Neuronal stem cell (in vitro differentiated cells): ENCODE measurements at regions not wholly inside any gene's neighbourhood (a gene's known extent, or its start where the extent isn't known, plus 50 kb on each side); places are given as distances from the start of the nearest gene placed in this dataset.

Experiments used
- DNase-seq: peaks from one replicate; pipeline ENCODE4 v3.0.0-alpha.2; 2013; ENCODE audit warnings: low spot score
- H2AFZ ChIP-seq: one replicate; pipeline ENCODE4 v1.6.1; 2013; ENCODE audit warnings: mild to moderate bottlenecking, low read length, inconsistent platforms
- H2AK5ac ChIP-seq: 2 replicates; pipeline ENCODE4 v1.6.1; 2013; ENCODE audit warnings: low read depth, mild to moderate bottlenecking, inconsistent platforms, low read length, moderate library complexity, mixed read lengths
- H2BK120ac ChIP-seq: 2 replicates; pipeline ENCODE4 v1.6.1; 2013; ENCODE audit warnings: low read depth, mild to moderate bottlenecking, inconsistent platforms, low read length, moderate library complexity, mixed read lengths
- H2BK12ac ChIP-seq: one replicate; pipeline ENCODE4 v1.6.1; 2013; ENCODE audit warnings: low read length, inconsistent platforms
- H2BK15ac ChIP-seq: 2 replicates; pipeline ENCODE4 v1.6.1; 2013; ENCODE audit warnings: mild to moderate bottlenecking, low read length, inconsistent platforms, mixed read lengths
- H2BK5ac ChIP-seq: one replicate; pipeline ENCODE4 v1.6.1; 2013; ENCODE audit warnings: inconsistent platforms, mild to moderate bottlenecking, low read length, moderate library complexity
- H3K14ac ChIP-seq: one replicate; pipeline ENCODE4 v1.6.1; 2013; ENCODE audit warnings: low read length, inconsistent platforms
- H3K18ac ChIP-seq: 2 replicates; pipeline ENCODE4 v1.6.1; 2013; ENCODE audit warnings: low read length, inconsistent platforms
- H3K23ac ChIP-seq: 2 replicates; pipeline ENCODE4 v1.6.1; 2013; ENCODE audit warnings: low read depth, mild to moderate bottlenecking, mixed read lengths, low read length, inconsistent platforms; ENCODE audit not compliant: poor library complexity
- H3K27ac ChIP-seq: replicated peaks from 3 replicates; pipeline ENCODE4 v1.5.1; 2013; ENCODE audit warnings: low read length, inconsistent platforms
- H3K27me3 ChIP-seq, 3 experiments: 2 replicates each; pipeline ENCODE4 v1.6.1; 2013; ENCODE audit warnings: low read length in 3 of 3, mild to moderate bottlenecking in 2 of 3, inconsistent platforms in 1 of 3, low read depth in 1 of 3, mixed read lengths in 1 of 3, moderate library complexity in 1 of 3; ENCODE audit not compliant: control insufficient read depth in 3 of 3, insufficient read depth in 3 of 3
- H3K36me3 ChIP-seq, 2 donors: replicated peaks in 1 of 2; 2 replicates each; pipeline ENCODE4 v1.6.1; 2013; ENCODE audit warnings: low read length in 2 of 2; ENCODE audit not compliant: control insufficient read depth in 2 of 2, insufficient read depth in 2 of 2
- H3K4ac ChIP-seq: 2 replicates; pipeline ENCODE4 v1.6.1; 2013; ENCODE audit warnings: inconsistent platforms, mild to moderate bottlenecking, low read length, moderate library complexity
- H3K4me1 ChIP-seq, 2 donors: 1 replicate in 1 of 2; 2 replicates in 1 of 2; pipeline ENCODE4 v1.6.1; 2013; ENCODE audit warnings: low read length in 2 of 2, low read depth in 1 of 2; ENCODE audit not compliant: control insufficient read depth in 2 of 2, insufficient read depth in 1 of 2
- H3K4me2 ChIP-seq: one replicate; pipeline ENCODE4 v1.6.1; 2013; ENCODE audit warnings: mild to moderate bottlenecking, low read length, inconsistent platforms; ENCODE audit not compliant: insufficient read depth, poor library complexity, severe bottlenecking
- H3K4me3 ChIP-seq, 2 donors: 2 replicates each; pipeline ENCODE4 v1.5.1; 2013; ENCODE audit warnings: low read length in 2 of 2, mild to moderate bottlenecking in 2 of 2, inconsistent platforms in 1 of 2, moderate library complexity in 1 of 2
- H3K79me1 ChIP-seq: one replicate; pipeline ENCODE4 v1.6.1; 2013; ENCODE audit warnings: low read depth, mild to moderate bottlenecking, inconsistent platforms, low read length, moderate library complexity
- H3K9ac ChIP-seq: one replicate; pipeline ENCODE4 v1.6.1; 2013; ENCODE audit warnings: mild to moderate bottlenecking, low read depth, low read length, inconsistent platforms; ENCODE audit not compliant: poor library complexity
- H3K9me3 ChIP-seq, 2 donors: replicated peaks in 1 of 2; 2 replicates each; pipeline versions ENCODE3 to v1.6.1; 2013; ENCODE audit warnings: low read length in 2 of 2, mild to moderate bottlenecking in 2 of 2, inconsistent platforms in 1 of 2, low read depth in 1 of 2, mixed read lengths in 1 of 2, moderate library complexity in 1 of 2; ENCODE audit not compliant: control insufficient read depth in 2 of 2, insufficient read depth in 1 of 2
- H4K8ac ChIP-seq: one replicate; pipeline ENCODE4 v1.6.1; 2013; ENCODE audit warnings: low read depth, mild to moderate bottlenecking, inconsistent platforms, low read length, moderate library complexity
- H4K91ac ChIP-seq: one replicate; pipeline ENCODE4 v1.6.1; 2013; ENCODE audit warnings: low read length, low read depth, mild to moderate bottlenecking, inconsistent platforms; ENCODE audit not compliant: poor library complexity
- whole genome bisulfite sequencing, 2 donors: extraction: QIAGEN DNeasy Blood & Tissue Kit; methylation state at CpG; one replicate each; pipeline ENCODE4 v1.1.7; 2013; ENCODE audit warnings: missing lambda C conversion rate in 2 of 2, mixed read lengths in 1 of 2; ENCODE audit not compliant: insufficient read length in 2 of 2, insufficient replicate concordance in 1 of 2; ENCODE audit errors: extremely low coverage in 2 of 2; 5-methylcytosine and 5-hydroxymethylcytosine counted together

DNA sequence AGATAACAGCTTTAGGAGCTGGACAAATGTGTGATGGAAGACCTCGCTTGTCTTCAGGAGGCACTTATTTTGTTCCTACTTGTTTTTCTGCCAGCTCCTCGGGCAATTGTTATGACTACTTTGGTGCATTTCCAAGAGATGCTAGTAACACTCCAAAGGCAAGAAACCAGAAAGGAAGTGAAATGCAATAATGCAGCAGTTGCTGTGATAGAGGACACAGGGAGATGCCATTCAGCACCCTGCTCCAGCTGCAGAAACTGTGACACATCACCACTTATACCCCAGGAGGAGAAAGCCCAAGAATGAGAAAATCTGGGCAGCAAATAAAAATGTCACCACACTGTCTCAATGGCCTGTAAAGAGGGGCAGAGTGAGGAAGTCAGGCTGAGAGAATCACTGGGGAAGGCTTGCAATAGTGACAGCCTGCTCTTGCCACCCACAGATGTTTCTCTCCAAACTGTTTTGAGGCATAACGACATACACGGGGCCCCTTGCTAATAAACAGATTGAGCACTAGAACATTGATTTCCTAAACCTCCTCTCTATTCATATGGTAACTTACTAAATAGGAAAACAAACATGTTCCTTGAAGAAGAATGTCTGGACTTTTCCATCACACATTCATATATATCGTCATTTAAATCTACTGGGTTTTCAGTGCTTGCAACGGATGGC, 195.5 kb upstream of the PRNP start:
- H2BK15ac ChIP-seq = no peak overlapping the region
- no peaks in the 10 kb centered on the region for H3K27me3 ChIP-seq
- H2AFZ ChIP-seq = no peak overlapping the region
- H2BK5ac ChIP-seq = no peak overlapping the region
- no peak overlapping the region for H2BK120ac ChIP-seq
- no peak overlapping the region for H3K27ac ChIP-seq
- H3K4me3 ChIP-seq = no peak overlapping the region
- H3K9ac ChIP-seq = no peak overlapping the region
- no peak for DNase-seq
- no peak overlapping the region for H4K8ac ChIP-seq
- H3K18ac ChIP-seq = no peak overlapping the region
- H4K91ac ChIP-seq = no peak overlapping the region
- no peak overlapping the region for H3K23ac ChIP-seq
- no peak overlapping the region for H3K4ac ChIP-seq
- H2BK12ac ChIP-seq = no peak overlapping the region
- WGBS, 2 donors = no CpG with 5 or more reads among the region's 6 CpGs
- H3K14ac ChIP-seq = no peak overlapping the region
- no peaks in the 10 kb centered on the region for H3K9me3 ChIP-seq
- H3K36me3 ChIP-seq = no peaks in the 10 kb centered on the region
- no peaks in the 10 kb centered on the region for H3K4me1 ChIP-seq
- H2AK5ac ChIP-seq = no peak overlapping the region
- no peak overlapping the region for H3K4me2 ChIP-seq
- H3K79me1 ChIP-seq = no peaks in the 10 kb centered on the region

DNA sequence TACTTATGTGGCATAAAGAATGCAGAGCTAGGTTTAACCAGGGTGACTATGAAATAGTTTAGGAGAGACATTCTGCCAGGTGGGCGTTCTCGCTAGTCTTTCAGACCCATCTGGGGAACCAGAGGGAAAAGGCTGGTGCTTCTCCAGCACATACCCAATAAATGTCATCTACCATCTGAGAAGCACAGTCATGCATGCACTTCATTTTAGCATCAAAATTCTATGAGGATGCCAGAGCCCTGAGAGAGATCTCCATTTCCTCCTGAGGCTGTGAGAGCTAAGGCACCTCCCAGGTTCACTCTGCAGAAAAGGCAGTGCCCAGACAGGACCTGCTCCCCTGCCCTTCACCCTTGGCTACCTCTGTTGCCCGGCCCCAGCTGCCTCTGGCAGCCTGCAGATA, 196.2 kb upstream of the PRNP start:
- Histone ChIP-seq H3K9me3 (no peaks in the 10 kb centered on the region), H4K8ac (no peak overlapping the region), H3K4me3 (no peak overlapping the region), H3K14ac (no peak overlapping the region), H2AK5ac (no peak overlapping the region), H3K4me2 (no peak overlapping the region), H3K4ac (no peak overlapping the region), H3K27me3 (no peaks in the 10 kb centered on the region), H2BK5ac (no peak overlapping the region), H2BK15ac (no peak overlapping the region), H2AFZ (no peak overlapping the region), H4K91ac (no peak overlapping the region), H3K27ac (no peak overlapping the region), H2BK120ac (no peak overlapping the region), H3K4me1 (no peaks in the 10 kb centered on the region), H3K23ac (no peak overlapping the region), H3K36me3 (no peaks in the 10 kb centered on the region), H3K79me1 (no peaks in the 10 kb centered on the region), H3K18ac (no peak overlapping the region), H3K9ac (no peak overlapping the region), H2BK12ac (no peak overlapping the region)
- no peak for DNase-seq
- WGBS, 2 donors = no CpG with 5 or more reads among the region's 3 CpGs

DNA sequence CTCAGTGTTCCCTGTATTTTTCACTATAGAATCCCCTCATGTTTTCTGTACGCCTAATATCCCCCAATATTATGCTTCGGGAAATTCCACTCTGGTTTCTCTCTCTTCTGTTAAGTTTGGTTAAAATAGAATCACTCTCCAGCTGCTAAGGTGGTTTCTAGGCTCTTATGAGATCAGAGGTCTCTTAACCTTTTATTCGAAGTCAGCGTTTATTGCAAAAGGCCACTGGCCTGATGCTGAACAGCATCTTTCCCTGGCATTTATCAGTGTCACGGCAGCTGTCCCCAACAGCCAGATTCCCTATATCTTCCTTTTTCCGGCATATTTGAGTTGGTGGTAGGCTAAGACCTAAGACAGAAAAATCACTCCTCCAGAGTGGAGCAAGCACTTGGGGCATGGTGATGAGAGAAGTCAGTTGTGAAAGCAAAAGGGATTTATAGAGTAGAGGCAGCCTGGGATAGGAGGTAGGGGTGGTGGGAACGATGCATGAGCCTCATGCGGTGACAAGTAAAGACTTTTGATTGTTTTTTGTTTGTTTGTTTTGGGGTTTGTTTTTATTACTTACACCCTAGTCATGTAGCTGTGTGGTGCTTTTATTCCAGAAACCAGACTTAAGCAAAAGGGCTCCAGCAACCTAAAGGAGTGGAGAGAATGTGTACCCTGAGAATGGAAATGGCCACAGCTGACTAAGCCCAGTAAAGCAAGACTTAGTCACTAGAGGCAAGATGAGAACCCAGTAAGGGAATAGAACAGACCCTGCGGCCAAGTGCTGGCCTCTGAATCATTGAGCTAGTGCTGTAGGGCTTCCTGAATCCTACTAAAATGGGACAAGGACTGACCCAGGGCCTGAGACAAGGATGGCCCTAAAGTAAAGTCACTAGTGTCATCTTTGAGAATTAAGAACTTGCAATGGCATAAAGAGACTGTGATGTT, 197.6 kb upstream of the PRNP start:
- Histone ChIP-seq H4K8ac (no peak overlapping the region), H3K36me3 (no peaks in the 10 kb centered on the region), H2AFZ (no peak overlapping the region), H3K79me1 (no peaks in the 10 kb centered on the region), H2AK5ac (no peak overlapping the region), H2BK15ac (no peak overlapping the region), H3K4me1 (no peaks in the 10 kb centered on the region), H3K4me3 (no peak overlapping the region), H2BK5ac (no peak overlapping the region), H4K91ac (no peak overlapping the region), H3K9ac (no peak overlapping the region), H2BK120ac (no peak overlapping the region), H3K14ac (no peak overlapping the region), H3K18ac (no peak overlapping the region), H3K4me2 (no peak overlapping the region), H3K23ac (no peak overlapping the region), H3K27ac (no peak overlapping the region), H2BK12ac (no peak overlapping the region), H3K9me3 (no peaks in the 10 kb centered on the region), H3K4ac (no peak overlapping the region), H3K27me3 (no peaks in the 10 kb centered on the region)
- WGBS, 2 donors = no CpG with 5 or more reads among the region's 9 CpGs
- no peak for DNase-seq

DNA sequence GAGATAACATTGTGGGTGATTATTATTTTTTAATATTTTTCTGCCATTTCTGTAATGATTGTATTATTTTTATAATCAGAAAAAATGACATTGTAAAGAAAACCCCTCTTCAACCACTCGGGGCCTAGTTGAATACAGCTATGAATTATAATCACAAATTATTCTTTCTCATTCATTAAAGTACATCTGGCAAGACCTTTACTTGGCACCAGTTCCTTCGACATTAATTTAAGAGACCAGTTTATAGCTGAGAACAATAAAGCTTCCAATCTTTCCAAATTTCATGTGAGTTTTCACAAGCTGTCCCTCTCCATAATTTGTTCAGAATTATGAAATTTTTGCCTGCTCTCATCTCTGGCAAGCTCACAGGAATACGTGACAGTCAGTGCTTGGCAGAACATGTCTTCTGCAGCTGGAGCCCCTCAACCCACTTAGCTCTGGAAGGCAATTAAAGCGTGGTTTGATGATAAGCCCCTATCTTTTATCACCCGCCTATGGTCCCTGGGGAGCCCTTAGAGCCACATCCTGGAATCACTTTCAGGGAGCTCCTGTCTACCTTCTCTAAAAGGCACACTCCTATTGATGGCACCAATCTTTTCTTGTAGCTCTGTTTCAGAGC, 201.8 kb upstream of the PRNP start:
- H2BK12ac ChIP-seq = no peak overlapping the region
- H3K23ac ChIP-seq = no peak overlapping the region
- H3K27ac ChIP-seq = no peak overlapping the region
- H4K91ac ChIP-seq = no peak overlapping the region
- H3K4ac ChIP-seq = no peak overlapping the region
- WGBS, 2 donors = no CpG with 5 or more reads among the region's 5 CpGs
- no peak overlapping the region for H3K9ac ChIP-seq
- H3K27me3 ChIP-seq = no peaks in the 10 kb centered on the region
- no peak for DNase-seq
- H2BK5ac ChIP-seq = no peak overlapping the region
- H2BK120ac ChIP-seq = no peak overlapping the region
- H3K4me3 ChIP-seq = no peak overlapping the region
- no peak overlapping the region for H3K14ac ChIP-seq
- no peaks in the 10 kb centered on the region for H3K79me1 ChIP-seq
- H3K18ac ChIP-seq = no peak overlapping the region
- H3K4me2 ChIP-seq = no peak overlapping the region
- no peak overlapping the region for H4K8ac ChIP-seq
- H3K9me3 ChIP-seq = no peaks in the 10 kb centered on the region
- H2AFZ ChIP-seq = no peak overlapping the region
- H3K4me1 ChIP-seq = no peaks in the 10 kb centered on the region
- no peak overlapping the region for H2AK5ac ChIP-seq
- H2BK15ac ChIP-seq = no peak overlapping the region
- H3K36me3 ChIP-seq = no peaks in the 10 kb centered on the region
